ENCODE measurements at regions not wholly inside any gene's neighbourhood (a gene's known extent, or its start where the extent isn't known, plus 50 kb on each side); places are given as distances from the start of the nearest gene placed in this dataset.
"Not testable (repeated sequence)": the region's sequence is repeated elsewhere in the genome, so short reads cannot be mapped to it uniquely, and the experiment has no call there.

DNA sequence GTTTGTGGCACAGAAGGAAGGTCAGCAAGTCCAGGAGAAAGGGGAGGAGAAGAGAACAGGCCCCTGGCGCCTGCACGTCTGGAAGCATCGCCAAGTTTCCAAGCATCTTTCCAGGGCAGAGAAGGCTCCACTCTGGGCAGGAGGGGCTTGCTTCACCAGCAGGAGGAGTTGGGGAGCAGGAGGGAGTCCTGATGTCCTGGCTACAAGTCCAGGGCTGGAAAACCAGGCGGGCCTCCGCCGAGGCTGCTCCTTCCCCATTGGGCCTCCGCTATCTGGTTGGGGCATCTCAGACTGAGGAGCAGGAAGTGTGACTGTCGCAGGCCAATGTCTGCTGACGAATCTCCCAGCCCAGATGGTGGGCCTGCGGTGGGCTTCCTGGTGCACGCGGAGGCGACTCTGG lies 421.9 kb downstream of the PREX1 start:
- no peak for DNase-seq (ENCODE audit: low spot score)

GRCh38 chr20:48404598-48404997 lies 423.2 kb downstream of the PREX1 start:
- DNase-seq (ENCODE audit: low spot score): peak; percentile 8

GRCh38 chr20:48403167-48403761 lies 424.5 kb downstream of the PREX1 start:
- DNase-seq (ENCODE audit: low spot score): no peak

DNA sequence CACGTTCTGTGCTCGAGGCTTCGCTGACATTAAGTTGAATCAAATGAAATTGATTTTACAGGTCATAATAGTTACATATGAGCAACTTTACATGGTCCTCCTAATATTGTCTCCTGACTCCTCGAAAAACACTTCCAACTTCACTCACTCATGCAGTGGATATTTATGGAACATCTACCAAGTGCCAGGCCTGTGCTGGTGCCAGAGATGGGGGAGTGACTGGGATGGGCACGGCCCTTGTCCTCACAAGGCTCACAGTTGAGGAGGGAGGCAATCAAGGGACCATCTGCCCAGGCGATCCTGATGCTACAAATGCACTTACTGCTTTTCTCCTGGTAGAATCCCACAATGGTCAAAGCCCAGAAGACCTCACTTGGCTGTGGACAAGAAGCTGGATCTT lies 426.4 kb downstream of the PREX1 start:
- no peak for DNase-seq (ENCODE audit: low spot score)

DNA sequence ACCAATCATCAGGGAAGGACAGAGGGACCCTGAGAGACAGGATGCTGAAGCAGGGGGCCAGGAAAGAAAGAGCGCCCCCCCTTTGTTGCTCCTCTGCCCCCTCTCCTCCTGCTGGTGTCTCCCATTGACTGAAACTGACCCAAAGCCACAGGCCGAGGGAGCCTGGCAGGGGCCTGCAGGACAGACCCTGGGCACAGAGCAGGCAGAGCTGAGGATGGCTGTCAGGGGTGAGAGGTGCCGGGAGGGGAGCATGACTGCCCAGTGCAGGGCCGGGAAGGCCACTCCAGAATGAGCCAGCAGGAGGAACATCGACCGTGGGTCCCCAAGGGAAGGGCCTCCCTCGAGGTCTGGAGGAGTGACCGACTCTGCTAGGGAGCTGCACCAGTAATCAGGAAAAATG lies 427.8 kb downstream of the PREX1 start:
- DNase-seq (ENCODE audit: low spot score): no peak

DNA sequence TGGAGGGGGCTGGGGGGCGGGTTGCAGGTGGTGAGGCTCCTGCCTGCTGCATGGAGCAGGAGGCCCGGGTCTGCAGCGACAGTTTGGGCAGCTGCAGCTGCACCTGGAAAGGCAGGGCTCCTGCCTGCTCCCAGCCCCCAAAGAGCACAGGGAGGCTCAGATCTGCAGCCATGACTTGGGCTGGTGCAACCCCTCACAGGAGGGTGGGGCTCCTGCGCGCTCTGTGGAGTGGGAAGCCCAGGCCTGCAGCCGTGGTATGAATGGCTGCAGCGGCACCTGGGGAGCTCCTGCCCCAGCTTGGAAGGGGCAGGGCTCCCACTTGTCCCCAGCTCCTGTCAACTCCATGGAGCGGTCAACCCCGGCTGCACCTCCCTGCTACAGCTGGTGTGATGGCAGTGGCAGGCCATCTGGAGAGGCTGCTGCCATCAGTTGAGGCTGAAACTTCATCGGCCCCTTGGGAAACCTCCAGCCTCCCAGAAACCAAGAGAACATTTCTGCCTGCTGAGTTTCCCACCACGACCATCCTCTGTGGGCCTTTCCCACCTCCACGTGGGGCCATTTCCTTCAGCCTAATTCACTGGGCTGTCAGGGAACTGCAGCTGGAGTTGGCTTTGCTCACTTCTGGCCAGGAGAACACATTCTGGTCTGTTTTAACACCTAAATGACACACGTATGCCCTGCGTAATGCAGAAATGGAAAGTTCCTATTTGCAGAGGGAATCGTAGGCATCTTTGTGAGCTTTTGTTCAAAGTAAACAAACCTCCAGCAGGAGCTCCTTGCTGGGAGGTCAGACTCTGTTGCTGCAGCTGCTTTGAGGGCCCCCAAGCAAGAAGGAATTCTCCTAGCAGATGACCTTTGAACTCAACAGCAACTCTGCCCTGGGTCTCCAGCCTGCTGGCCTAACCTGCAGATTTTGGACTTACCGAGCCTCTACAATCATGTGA lies 429.0 kb downstream of the PREX1 start:
- DNase-seq (ENCODE audit: low spot score): no peak

DNA sequence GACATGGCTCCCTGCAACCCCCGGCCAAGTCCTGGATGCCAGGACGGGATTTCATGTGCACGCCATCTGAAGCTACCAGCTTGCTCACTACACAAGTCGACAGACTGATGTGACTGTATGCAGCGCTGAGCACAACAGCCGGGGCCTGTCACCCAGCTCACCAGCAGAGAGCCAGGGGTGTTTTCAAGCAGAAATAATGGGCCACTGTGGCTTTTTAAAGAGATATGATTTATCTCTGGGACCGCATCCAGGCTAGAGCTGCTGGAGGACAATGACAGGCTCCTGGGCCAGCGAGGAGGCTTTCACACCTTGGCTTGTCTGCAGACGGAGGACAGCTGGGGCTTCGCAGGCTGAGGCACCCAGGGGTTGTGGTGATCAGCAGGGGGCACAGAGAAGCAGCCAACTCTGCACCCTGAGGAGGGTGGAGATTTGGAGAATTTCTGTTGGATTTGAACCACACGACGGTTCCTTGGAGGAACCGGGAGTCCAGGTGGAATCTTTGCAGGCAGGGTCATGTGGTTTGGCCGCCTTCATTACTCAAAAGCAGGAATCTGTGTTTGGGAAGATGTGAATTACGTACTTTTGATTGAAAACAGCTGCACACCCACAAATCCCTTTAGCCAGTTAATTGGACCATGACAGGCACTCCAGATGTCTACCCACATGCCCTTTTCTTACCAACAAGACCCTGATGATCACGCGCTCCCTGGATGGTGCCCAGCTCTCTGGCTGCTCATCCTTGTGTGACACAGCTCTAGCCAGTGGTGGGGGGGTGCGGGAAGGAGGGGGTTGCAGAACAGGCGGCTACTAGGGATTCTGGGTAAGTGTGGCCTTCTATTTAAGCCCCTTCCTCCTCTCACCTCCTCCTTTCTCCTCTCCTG lies 430.6 kb downstream of the PREX1 start:
- DNase-seq (ENCODE audit: low spot score): not testable (repeated sequence)

DNA sequence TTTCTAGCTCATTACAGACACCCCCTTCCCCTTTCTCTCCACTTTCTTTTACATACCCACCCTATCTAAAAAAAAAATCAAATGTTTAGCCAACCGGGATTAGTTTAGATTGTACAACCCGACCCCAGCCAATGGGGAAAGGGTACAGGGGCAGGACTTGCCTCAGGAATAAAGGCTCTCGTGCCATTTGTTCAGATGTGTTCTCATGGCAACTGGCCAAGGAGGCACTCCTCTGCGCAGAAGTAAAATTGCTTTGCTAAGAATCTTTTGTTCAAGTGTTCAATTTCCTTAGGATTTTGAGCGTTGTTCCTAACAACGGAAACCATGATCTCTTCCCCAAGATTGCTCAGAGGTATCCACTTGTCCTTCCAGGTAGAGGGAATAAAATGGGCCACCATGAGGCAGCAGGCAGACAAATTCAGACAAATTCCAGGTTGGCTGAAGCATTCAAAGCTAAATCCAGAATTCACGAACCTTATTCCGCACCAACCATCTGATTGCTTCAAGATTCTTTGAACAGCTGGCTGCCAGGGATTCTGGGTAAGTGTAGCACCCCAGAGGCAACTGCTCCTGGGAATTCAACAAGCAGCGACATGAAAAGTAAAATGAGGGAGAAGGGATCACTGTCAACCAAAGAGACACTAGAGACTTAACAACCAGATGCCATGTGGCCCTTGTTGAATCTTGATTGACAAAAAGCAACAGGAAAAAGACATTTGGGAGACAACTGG lies 431.8 kb downstream of the PREX1 start:
- no peak for DNase-seq (ENCODE audit: low spot score)

GRCh38 chr20:48394415-48395081 lies 433.3 kb downstream of the PREX1 start:
- DNase-seq (ENCODE audit: low spot score): no peak

DNA sequence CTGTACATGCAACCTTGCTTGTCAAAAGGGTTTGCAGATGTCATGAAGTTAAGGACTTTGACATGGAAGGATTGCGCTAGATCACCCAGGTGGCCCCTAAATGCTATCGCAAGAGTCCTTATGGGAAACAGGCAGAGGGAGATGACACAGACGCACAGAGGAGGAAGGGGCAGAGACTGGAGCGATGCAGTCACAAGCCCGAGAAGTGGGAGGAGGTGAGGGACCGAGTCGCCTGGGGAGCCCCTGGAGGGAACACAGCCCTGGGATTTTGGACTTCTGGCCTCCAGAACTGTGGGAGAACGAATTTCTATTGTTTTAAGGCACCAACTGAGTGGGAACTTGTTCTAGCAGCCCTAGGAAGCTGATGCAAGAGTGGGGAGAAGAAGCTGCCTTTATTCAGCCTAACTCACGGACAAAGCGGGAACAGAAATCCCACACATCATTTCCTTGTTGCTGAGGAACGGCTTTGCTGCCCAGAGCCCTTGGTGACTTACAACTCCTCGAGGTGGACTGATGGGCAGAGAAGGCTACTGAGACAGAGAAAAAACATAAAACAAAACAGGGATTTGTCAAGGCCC lies 434.0 kb downstream of the PREX1 start:
- no peak for DNase-seq (ENCODE audit: low spot score)

- no peak for DNase-seq (ENCODE audit: low spot score)
Observed at GRCh38 chr20:48393311-48393685, 434.5 kb downstream of the PREX1 start.

GRCh38 chr20:48392407-48393310 lies 435.1 kb downstream of the PREX1 start:
- no peak for DNase-seq (ENCODE audit: low spot score)

- DNase-seq (ENCODE audit: low spot score): no peak
Observed at GRCh38 chr20:48390981-48391380, 436.8 kb downstream of the PREX1 start.

GRCh38 chr20:48387675-48388074 lies 440.1 kb downstream of the PREX1 start:
- DNase-seq (ENCODE audit: low spot score): no peak

- no peak for DNase-seq (ENCODE audit: low spot score)
Observed at GRCh38 chr20:48385527-48385926, 442.3 kb downstream of the PREX1 start.

- DNase-seq (ENCODE audit: low spot score): no peak
Observed at GRCh38 chr20:48385114-48385513, 442.7 kb downstream of the PREX1 start.

GRCh38 chr20:48384147-48384818 lies 443.5 kb downstream of the PREX1 start:
- DNase-seq (ENCODE audit: low spot score): peak; percentile 58

DNA sequence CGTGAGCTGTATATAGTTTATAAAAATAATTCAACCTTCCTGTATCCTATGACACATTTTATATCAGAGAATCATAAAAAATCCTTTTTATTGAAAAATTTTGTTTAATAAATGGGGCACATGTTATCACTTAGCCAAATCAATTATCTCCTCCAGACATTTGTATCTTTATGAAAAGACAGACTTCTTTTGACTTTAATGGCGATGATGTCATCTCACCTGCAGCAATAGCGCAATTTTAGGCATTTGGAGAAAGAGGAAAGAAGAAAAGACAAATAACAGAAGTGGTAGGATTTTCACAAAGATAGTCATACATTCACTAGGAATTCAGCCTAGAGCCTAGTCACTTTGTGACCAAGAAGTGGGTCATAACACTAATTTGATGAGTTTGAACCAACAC lies 444.5 kb downstream of the PREX1 start:
- DNase-seq (ENCODE audit: low spot score): no peak

- DNase-seq (ENCODE audit: low spot score): no peak
Observed at GRCh38 chr20:48382304-48382703, 445.5 kb downstream of the PREX1 start.
